HUES6 (cell line): ENCODE measurements at regions not wholly inside any gene's neighbourhood (a gene's known extent, or its start where the extent isn't known, plus 50 kb on each side); places are given as distances from the start of the nearest gene placed in this dataset.

Source experiments
- H3K27ac ChIP-seq: 2 replicates; pipeline ENCODE4 v1.7.0; 2013; ENCODE audit warnings: low read depth, mild to moderate bottlenecking, low read length, inconsistent platforms
- H3K27me3 ChIP-seq: 2 replicates; pipeline ENCODE4 v1.6.1; 2013; ENCODE audit warnings: low read length; ENCODE audit not compliant: control insufficient read depth, insufficient read depth
- H3K36me3 ChIP-seq: 2 replicates; pipeline ENCODE4 v1.6.1; 2013; ENCODE audit warnings: low read length; ENCODE audit not compliant: control insufficient read depth, insufficient read depth
- H3K4me1 ChIP-seq: 2 replicates; pipeline ENCODE4 v1.6.1; 2013; ENCODE audit warnings: low read length; ENCODE audit not compliant: control insufficient read depth, insufficient read depth
- H3K4me3 ChIP-seq: 2 replicates; pipeline ENCODE4 v1.5.1; 2013; ENCODE audit warnings: low read depth, low read length
- H3K9ac ChIP-seq: one replicate; pipeline ENCODE4 v1.6.1; 2013; ENCODE audit warnings: mild to moderate bottlenecking, low read length
- H3K9me3 ChIP-seq: 2 replicates; pipeline ENCODE4 v1.6.1; 2013; ENCODE audit warnings: low read depth, low read length; ENCODE audit not compliant: control insufficient read depth, insufficient read depth

GRCh38 chr14:99069946-99070345 is 202.1 kb downstream of the BCL11B start:
- no peak overlapping the region for H3K9ac ChIP-seq
- H3K27ac ChIP-seq, result no peak overlapping the region
- no peaks in the 10 kb centered on the region for H3K4me1 ChIP-seq
- no peak overlapping the region for H3K4me3 ChIP-seq
- H3K36me3 ChIP-seq, result no peaks in the 10 kb centered on the region
- no peaks in the 10 kb centered on the region for H3K27me3 ChIP-seq
- H3K9me3 ChIP-seq, result peaks cover 11% of the 10 kb centered on the region

- H3K9me3 ChIP-seq, result peaks cover 8% of the 10 kb centered on the region
- H3K4me1 ChIP-seq, result no peaks in the 10 kb centered on the region
- no peak overlapping the region for H3K27ac ChIP-seq
- H3K27me3 ChIP-seq, result no peaks in the 10 kb centered on the region
- no peaks in the 10 kb centered on the region for H3K36me3 ChIP-seq
- no peak overlapping the region for H3K9ac ChIP-seq
- H3K4me3 ChIP-seq, result no peak overlapping the region
These were observed 199.6 kb downstream of the BCL11B start for GRCh38 chr14:99072433-99072832.

GRCh38 chr14:99072956-99073355 is 199.0 kb downstream of the BCL11B start:
- Histone ChIP-seq H3K9me3 (peaks cover 8% of the 10 kb centered on the region), H3K4me1 (no peaks in the 10 kb centered on the region), H3K27me3 (no peaks in the 10 kb centered on the region), H3K36me3 (no peaks in the 10 kb centered on the region), H3K4me3 (no peak overlapping the region), H3K9ac (no peak overlapping the region), H3K27ac (no peak overlapping the region)

GRCh38 chr14:99073431-99073830 is 198.6 kb downstream of the BCL11B start:
- Histone ChIP-seq H3K9me3 (peaks cover 8% of the 10 kb centered on the region), H3K9ac (no peak overlapping the region)

GRCh38 chr14:99075061-99075460 is 196.9 kb downstream of the BCL11B start:
- Histone ChIP-seq H3K9ac (no peak overlapping the region), H3K27me3 (no peaks in the 10 kb centered on the region), H3K9me3 (peaks cover 9% of the 10 kb centered on the region), H3K27ac (no peak overlapping the region), H3K4me3 (no peak overlapping the region), H3K36me3 (no peaks in the 10 kb centered on the region), H3K4me1 (no peaks in the 10 kb centered on the region)

More at GRCh38 chr14:99073431-99073830, 198.6 kb downstream of the BCL11B start:
- Histone ChIP-seq H3K27ac (no peak overlapping the region), H3K36me3 (no peaks in the 10 kb centered on the region), H3K4me1 (no peaks in the 10 kb centered on the region), H3K4me3 (no peak overlapping the region), H3K27me3 (no peaks in the 10 kb centered on the region)

GRCh38 chr14:99075771-99076375 is 196.1 kb downstream of the BCL11B start:
- no peak overlapping the region for H3K9ac ChIP-seq

GRCh38 chr14:99077076-99077843 is 194.7 kb downstream of the BCL11B start:
- Histone ChIP-seq H3K9me3 (peaks cover 8% of the 10 kb centered on the region), H3K27ac (no peak overlapping the region), H3K4me3 (no peak overlapping the region), H3K4me1 (no peaks in the 10 kb centered on the region), H3K27me3 (no peaks in the 10 kb centered on the region), H3K36me3 (no peaks in the 10 kb centered on the region), H3K9ac (no peak overlapping the region)

More at GRCh38 chr14:99075771-99076375, 196.1 kb downstream of the BCL11B start:
- peaks cover 14% of the 10 kb centered on the region for H3K9me3 ChIP-seq
- no peak overlapping the region for H3K4me3 ChIP-seq
- H3K27ac ChIP-seq, result no peak overlapping the region
- H3K4me1 ChIP-seq, result no peaks in the 10 kb centered on the region
- H3K27me3 ChIP-seq, result no peaks in the 10 kb centered on the region
- H3K36me3 ChIP-seq, result no peaks in the 10 kb centered on the region

GRCh38 chr14:99077844-99078236 is 194.2 kb downstream of the BCL11B start:
- no peaks in the 10 kb centered on the region for H3K27me3 ChIP-seq
- no peaks in the 10 kb centered on the region for H3K4me1 ChIP-seq
- no peak overlapping the region for H3K9ac ChIP-seq
- H3K9me3 ChIP-seq, result peaks cover 10% of the 10 kb centered on the region
- no peak overlapping the region for H3K4me3 ChIP-seq
- no peak overlapping the region for H3K27ac ChIP-seq
- no peaks in the 10 kb centered on the region for H3K36me3 ChIP-seq

GRCh38 chr14:99078426-99078825 is 193.6 kb downstream of the BCL11B start:
- Histone ChIP-seq H3K9me3 (peaks cover 11% of the 10 kb centered on the region), H3K27ac (no peak overlapping the region), H3K4me1 (no peaks in the 10 kb centered on the region), H3K4me3 (no peak overlapping the region), H3K27me3 (no peaks in the 10 kb centered on the region), H3K9ac (no peak overlapping the region), H3K36me3 (no peaks in the 10 kb centered on the region)

GRCh38 chr14:99079061-99079727 is 192.8 kb downstream of the BCL11B start:
- no peak overlapping the region for H3K9ac ChIP-seq
- H3K36me3 ChIP-seq, result no peaks in the 10 kb centered on the region
- peaks cover 11% of the 10 kb centered on the region for H3K9me3 ChIP-seq
- no peak overlapping the region for H3K27ac ChIP-seq
- H3K4me3 ChIP-seq, result no peak overlapping the region
- H3K4me1 ChIP-seq, result no peaks in the 10 kb centered on the region
- no peaks in the 10 kb centered on the region for H3K27me3 ChIP-seq

GRCh38 chr14:99080306-99080705 is 191.7 kb downstream of the BCL11B start:
- H3K9ac ChIP-seq, result no peak overlapping the region
- H3K27me3 ChIP-seq, result no peaks in the 10 kb centered on the region

More at GRCh38 chr14:99080306-99080705, 191.7 kb downstream of the BCL11B start:
- Histone ChIP-seq H3K4me1 (no peaks in the 10 kb centered on the region), H3K9me3 (peaks cover 11% of the 10 kb centered on the region), H3K4me3 (no peak overlapping the region), H3K36me3 (no peaks in the 10 kb centered on the region), H3K27ac (no peak overlapping the region)
